LHCN-M2 (cell line): ENCODE measurements at regions not wholly inside any gene's neighbourhood (a gene's known extent, or its start where the extent isn't known, plus 50 kb on each side); places are given as distances from the start of the nearest gene placed in this dataset.
"Not testable (repeated sequence)": the region's sequence is repeated elsewhere in the genome, so short reads cannot be mapped to it uniquely, and the experiment has no call there.

Experiments used
- DNase-seq: peaks from one replicate; pipeline ENCODE4 v3.0.0-alpha.2; 2012; ENCODE audit warnings: low read depth

DNA sequence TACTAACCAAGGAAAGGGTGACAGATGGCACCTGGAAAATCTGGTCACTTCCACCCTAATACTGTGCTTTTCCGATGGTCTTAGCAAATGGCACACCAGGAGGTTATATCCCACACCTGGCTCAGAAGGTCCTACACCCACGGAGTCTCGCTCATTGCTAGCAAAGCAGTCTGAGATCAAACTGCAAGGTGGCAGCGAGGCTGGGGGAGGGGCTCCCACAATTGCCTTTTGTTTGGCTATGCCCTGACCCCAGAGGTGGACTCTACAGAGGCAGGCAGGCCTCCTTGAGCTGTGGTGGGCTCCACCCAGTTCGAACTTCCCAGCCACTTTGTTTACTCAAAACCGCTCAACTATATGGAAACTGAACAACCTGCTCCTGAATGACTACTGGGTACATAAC is 50.3 kb upstream of the UGT2B15 start:
- not testable (repeated sequence) for DNase-seq

- no peak for DNase-seq
These were observed 54.0 kb upstream of the UGT2B15 start for GRCh38 chr4:68724426-68724825.

- DNase-seq, result no peak
These were observed 54.5 kb upstream of the UGT2B15 start for GRCh38 chr4:68724922-68725321.

GRCh38 chr4:68732653-68733466 is 62.4 kb upstream of the UGT2B15 start:
- no peak for DNase-seq

DNA sequence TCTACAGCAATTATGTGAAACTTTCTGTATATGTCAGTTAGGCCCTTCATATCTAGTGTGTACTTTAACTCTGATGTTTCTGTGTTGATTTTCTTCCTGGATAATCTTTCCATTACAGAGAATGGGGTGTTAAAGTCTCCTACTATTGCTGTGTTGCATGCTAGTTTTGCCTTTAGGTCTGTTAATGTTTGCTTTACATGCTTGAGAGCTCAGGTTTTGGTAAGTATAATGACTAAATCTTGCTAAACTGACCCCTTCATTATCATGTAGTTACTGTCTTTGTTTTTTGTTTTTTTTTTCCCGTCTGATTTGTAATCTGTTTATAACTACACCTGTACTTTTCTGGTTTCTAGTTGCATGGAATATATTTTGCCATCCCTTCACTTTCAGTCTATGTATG is 63.6 kb upstream of the UGT2B15 start:
- no peak for DNase-seq

DNA sequence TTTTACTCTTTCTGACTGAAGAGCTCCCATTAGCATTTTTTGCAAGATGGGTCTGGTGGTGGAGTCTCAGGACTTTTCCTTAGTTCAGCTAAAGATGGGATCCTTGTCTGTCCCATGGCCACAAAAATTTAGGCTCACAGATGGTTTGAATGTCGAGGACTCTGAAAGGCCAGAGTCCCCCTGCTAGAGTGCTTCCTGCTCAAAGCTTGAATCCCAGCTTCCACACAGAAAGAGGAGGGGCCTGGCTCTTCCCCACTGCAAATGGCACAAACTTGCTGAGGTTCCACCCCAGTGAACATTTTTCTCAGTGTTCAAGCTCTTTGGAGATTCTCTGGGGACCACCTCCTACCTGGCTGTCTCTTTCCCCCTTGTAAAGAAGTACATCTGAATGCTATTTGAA is 64.7 kb upstream of the UGT2B15 start:
- no peak for DNase-seq

DNA sequence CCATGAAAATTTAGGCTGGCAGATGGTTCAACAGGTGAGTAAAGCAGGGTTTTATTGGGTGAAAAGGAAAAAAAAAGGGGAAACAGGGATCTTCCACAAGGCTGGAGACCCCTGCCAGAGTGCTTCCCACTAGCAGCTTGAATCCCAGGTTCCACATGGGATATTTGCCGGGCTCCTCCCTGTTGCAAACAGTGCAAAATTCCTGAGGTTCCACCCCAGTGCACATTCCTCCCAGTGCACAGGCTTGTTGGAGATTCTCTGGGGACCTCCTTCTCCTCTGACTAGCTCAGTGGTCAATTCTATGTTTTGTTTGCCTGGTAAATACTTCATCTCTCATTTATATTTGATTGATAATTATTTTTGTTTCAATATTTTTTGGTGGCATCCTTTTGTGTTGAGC is 66.4 kb upstream of the UGT2B15 start:
- DNase-seq, result peak; percentile 23

DNA sequence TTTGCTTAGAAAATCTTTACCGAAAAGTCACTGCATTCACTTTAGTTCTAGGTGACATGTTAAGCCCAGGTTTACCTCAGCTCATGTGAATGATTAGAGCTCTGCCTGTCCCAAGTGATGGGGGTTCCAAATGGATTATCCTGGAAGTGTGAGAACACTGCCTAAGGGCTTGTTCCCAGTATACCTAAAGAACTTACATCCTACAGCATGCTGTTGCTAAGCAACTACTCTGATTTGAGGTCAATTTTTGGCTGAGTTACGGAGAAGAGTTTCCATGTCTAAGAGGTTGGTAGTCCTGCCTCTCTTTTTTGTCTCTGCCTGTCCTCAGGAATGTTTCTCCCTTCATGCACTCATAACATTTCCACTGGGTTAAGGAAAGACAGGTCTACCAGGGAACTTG is 67.6 kb upstream of the UGT2B15 start:
- no peak for DNase-seq

DNA sequence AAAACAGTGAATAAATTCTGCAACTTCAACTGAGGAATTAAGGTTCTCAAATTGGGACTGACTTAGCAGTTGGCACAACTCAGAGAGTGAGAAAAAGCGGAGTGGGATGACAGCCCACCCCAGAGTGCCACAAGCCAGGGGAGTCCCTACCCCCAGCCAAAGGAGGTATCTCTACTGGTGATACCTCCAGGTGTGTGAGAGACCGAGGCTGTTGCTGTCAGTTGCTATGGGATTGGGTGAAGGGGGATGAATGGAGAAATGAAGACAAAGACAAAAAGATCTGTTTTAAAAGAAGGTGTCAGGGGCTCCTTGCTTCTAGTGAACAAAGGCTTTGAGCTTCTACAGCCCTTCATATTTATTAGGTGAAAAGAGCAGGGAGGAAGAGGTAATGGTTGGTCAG is 71.4 kb upstream of the UGT2B10 start:
- no peak for DNase-seq

- peak; percentile 27 for DNase-seq
These were observed 67.4 kb upstream of the UGT2B10 start for GRCh38 chr4:68748181-68748991.

- no peak for DNase-seq
These were observed 65.2 kb upstream of the UGT2B10 start for GRCh38 chr4:68750555-68750954.

- no peak for DNase-seq
These were observed 64.7 kb upstream of the UGT2B10 start for GRCh38 chr4:68751138-68751537.

DNA sequence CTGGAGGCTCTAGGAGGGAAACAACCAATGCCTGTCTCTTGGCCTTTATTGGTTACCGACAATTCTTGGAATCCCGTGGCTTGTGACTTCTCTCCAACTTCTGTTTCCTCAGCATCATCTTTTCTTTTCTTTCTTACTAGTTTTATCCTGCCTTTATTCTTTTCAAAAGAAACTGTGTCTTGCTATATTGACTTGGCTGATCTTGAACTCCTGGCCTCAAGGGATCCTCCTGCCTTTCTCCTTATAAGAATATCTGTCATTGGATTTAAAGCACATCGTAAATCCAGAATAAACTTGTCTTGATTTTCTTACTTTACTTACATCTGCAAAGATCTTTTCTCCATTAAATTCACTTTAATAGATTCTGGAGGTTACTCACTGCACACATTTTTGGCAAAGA is 49.9 kb upstream of the UGT2B10 start:
- no peak for DNase-seq
